Liver (tissue), 3 donors: ENCODE measurements at regions not wholly inside any gene's neighbourhood (a gene's known extent, or its start where the extent isn't known, plus 50 kb on each side); places are given as distances from the start of the nearest gene placed in this dataset.

Experiments used
- EGR1 ChIP-seq, 2 donors: IDR thresholded peaks; 2 replicates each; pipeline ENCODE4 v1.6.1; 2016 to 2018; ENCODE audit warnings: antibody characterized with exemption in 2 of 2, low read depth in 2 of 2
- RAD21 ChIP-seq, 2 donors: IDR thresholded peaks; 2 replicates each; pipeline ENCODE4 v1.6.1; 2016; ENCODE audit warnings: antibody characterized with exemption in 2 of 2, mild to moderate bottlenecking in 2 of 2
- TF ChIP-seq, protein P1 (sequence below): fragments of 150-350 bp; IDR thresholded peaks from 2 replicates; pipeline ENCODE4 v1.5.1; 2017; ENCODE audit warnings: improper control_type of control experiment, low read depth, low read length; ENCODE audit not compliant: missing input control
- TF ChIP-seq, protein P2 (sequence below): IDR thresholded peaks from 2 replicates; pipeline ENCODE4 v1.6.1; 2016; ENCODE audit warnings: antibody characterized with exemption
- TF ChIP-seq, protein P3 (sequence below): IDR thresholded peaks from 2 replicates; pipeline ENCODE4 v1.6.1; 2016; ENCODE audit warnings: antibody characterized with exemption
- donor health status: healthy.
- donor health status: healthy.

DNA sequence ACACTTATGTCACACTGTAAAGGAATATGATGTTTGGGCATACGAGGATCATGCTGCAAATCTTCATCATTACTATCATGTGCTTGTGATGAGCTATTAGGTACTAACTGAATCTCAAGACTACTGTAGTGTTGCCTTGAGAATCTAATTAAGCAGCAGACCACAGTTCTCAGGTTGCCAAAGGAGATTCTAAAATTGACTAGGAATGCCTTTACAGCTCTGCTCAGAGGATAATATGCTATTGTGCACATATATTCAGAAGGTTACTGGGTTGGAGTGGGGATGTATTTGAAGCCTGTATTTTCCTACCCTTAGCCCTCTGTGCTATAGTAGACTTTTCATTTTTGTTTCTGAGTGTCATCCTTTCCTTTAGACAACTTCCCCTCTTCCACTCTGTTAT lies 175.1 kb downstream of the CDH19 start:
- TF ChIP-seq, protein P1, sequence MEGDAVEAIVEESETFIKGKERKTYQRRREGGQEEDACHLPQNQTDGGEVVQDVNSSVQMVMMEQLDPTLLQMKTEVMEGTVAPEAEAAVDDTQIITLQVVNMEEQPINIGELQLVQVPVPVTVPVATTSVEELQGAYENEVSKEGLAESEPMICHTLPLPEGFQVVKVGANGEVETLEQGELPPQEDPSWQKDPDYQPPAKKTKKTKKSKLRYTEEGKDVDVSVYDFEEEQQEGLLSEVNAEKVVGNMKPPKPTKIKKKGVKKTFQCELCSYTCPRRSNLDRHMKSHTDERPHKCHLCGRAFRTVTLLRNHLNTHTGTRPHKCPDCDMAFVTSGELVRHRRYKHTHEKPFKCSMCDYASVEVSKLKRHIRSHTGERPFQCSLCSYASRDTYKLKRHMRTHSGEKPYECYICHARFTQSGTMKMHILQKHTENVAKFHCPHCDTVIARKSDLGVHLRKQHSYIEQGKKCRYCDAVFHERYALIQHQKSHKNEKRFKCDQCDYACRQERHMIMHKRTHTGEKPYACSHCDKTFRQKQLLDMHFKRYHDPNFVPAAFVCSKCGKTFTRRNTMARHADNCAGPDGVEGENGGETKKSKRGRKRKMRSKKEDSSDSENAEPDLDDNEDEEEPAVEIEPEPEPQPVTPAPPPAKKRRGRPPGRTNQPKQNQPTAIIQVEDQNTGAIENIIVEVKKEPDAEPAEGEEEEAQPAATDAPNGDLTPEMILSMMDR, result no peak
- TF ChIP-seq RAD21 (IDR thresholded peaks at IDR 0.05), result no peak
- TF ChIP-seq EGR1 (IDR thresholded peaks at IDR 0.05; ENCODE audit: low read depth in 2 of 2), result no peak
- TF ChIP-seq, protein P2, sequence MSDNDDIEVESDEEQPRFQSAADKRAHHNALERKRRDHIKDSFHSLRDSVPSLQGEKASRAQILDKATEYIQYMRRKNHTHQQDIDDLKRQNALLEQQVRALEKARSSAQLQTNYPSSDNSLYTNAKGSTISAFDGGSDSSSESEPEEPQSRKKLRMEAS, result no peak
- TF ChIP-seq, protein P3, sequence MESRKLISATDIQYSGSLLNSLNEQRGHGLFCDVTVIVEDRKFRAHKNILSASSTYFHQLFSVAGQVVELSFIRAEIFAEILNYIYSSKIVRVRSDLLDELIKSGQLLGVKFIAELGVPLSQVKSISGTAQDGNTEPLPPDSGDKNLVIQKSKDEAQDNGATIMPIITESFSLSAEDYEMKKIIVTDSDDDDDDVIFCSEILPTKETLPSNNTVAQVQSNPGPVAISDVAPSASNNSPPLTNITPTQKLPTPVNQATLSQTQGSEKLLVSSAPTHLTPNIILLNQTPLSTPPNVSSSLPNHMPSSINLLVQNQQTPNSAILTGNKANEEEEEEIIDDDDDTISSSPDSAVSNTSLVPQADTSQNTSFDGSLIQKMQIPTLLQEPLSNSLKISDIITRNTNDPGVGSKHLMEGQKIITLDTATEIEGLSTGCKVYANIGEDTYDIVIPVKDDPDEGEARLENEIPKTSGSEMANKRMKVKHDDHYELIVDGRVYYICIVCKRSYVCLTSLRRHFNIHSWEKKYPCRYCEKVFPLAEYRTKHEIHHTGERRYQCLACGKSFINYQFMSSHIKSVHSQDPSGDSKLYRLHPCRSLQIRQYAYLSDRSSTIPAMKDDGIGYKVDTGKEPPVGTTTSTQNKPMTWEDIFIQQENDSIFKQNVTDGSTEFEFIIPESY, result no peak
